ENCODE measurements at regions not wholly inside any gene's neighbourhood (a gene's known extent, or its start where the extent isn't known, plus 50 kb on each side); places are given as distances from the start of the nearest gene placed in this dataset.

DNA sequence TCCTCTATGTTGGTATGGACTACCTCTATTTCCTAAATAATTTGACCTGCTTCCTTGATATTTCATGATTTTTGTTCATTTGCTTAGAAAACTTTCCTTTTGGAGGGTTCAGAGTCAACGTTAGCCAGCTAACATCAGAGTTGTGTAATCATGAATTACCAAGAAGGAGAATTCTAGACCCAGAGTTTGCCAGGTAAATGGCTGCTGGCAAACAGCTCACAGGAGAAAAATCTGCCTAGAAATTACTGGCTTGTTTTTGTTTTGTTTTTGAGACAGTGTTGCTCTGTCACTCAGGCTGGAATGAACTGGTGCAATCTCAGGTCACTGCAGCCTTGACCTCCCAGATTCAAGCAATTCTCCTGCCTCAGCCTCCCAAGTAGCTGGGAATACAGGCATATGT is 111.4 kb upstream of the SALL1 start:
- no peak for TF ChIP-seq NFIC (IDR thresholded peaks at IDR 0.05)
- TF ChIP-seq TCF12 (IDR thresholded peaks at IDR 0.05; ENCODE audit: low read depth) = no peak
- TF ChIP-seq, protein P1, sequence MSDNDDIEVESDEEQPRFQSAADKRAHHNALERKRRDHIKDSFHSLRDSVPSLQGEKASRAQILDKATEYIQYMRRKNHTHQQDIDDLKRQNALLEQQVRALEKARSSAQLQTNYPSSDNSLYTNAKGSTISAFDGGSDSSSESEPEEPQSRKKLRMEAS (IDR thresholded peaks at IDR 0.05) = no peak
- no peak for TF ChIP-seq EGR1 (IDR thresholded peaks at IDR 0.05)

DNA sequence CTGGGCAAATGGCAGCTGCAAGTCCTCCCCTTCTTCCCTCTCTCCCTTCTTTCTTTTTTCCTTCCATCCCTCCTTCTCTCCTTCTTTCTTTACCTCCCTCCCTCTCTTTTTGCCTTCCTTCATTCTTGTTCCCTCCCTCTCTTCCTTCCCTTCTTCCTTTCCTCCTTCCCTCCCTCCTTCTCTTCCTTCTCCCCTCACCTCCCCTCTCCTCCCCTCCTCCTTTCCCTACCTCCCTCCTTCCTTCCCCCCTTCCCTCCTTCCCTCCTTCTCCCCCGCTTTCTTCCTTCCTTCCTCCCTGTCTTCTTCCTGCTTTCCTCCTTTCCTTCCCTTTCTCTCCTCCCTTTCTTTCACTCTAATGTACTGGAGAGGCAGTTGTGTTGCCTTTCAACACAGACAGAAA is 110.8 kb upstream of the SALL1 start:
- TF ChIP-seq CEBPB (IDR thresholded peaks at IDR 0.05) (no peak), CREB1 (IDR thresholded peaks at IDR 0.05; ENCODE audit: low read depth) (no peak), EGR1 (IDR thresholded peaks at IDR 0.05) (no peak), YY1 (IDR thresholded peaks at IDR 0.05; ENCODE audit: low read depth) (no peak), NFIC (IDR thresholded peaks at IDR 0.05) (no peak), TAF1 (IDR thresholded peaks at IDR 0.05; ENCODE audit: low read depth) (no peak), ZBTB7A (IDR thresholded peaks at IDR 0.05; ENCODE audit: low read depth) (no peak)
- TF ChIP-seq, protein P1 (IDR thresholded peaks at IDR 0.05) = no peak
- TF ChIP-seq, protein P2, sequence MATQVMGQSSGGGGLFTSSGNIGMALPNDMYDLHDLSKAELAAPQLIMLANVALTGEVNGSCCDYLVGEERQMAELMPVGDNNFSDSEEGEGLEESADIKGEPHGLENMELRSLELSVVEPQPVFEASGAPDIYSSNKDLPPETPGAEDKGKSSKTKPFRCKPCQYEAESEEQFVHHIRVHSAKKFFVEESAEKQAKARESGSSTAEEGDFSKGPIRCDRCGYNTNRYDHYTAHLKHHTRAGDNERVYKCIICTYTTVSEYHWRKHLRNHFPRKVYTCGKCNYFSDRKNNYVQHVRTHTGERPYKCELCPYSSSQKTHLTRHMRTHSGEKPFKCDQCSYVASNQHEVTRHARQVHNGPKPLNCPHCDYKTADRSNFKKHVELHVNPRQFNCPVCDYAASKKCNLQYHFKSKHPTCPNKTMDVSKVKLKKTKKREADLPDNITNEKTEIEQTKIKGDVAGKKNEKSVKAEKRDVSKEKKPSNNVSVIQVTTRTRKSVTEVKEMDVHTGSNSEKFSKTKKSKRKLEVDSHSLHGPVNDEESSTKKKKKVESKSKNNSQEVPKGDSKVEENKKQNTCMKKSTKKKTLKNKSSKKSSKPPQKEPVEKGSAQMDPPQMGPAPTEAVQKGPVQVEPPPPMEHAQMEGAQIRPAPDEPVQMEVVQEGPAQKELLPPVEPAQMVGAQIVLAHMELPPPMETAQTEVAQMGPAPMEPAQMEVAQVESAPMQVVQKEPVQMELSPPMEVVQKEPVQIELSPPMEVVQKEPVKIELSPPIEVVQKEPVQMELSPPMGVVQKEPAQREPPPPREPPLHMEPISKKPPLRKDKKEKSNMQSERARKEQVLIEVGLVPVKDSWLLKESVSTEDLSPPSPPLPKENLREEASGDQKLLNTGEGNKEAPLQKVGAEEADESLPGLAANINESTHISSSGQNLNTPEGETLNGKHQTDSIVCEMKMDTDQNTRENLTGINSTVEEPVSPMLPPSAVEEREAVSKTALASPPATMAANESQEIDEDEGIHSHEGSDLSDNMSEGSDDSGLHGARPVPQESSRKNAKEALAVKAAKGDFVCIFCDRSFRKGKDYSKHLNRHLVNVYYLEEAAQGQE (IDR thresholded peaks at IDR 0.05; ENCODE audit: low read depth) = no peak

DNA sequence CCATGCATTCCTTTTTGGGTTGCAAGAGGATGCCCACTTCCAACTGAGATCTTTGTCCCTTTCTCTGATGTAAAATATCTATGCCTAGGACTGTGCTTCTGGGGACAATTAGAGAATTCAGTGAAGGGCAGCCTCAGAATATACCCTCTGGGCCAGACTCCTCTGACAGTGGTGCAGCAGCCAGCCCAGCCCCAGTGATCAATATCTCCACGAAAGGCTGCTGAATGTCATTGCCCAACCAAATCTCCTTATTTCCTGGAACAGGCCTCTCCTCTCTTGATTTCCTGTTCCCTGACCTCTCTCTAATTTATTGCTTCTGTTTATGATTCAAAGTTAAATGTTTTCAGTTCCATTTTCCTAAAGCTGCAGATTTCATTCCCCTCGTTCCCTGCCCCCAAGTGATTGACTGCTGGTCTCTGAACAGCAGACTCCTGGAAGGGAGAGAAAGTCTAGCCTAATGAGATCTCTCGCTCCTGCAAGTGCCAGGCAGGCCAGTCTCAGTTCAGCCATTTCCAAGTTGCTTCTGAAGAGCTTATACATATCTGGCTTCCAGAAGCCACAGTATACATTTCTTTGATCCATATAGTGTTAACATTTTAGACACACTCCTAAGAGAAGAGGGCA is 104.4 kb upstream of the SALL1 start:
- TF ChIP-seq TCF12 (IDR thresholded peaks at IDR 0.05; ENCODE audit: low read depth) = no peak
- no peak for TF ChIP-seq TAF1 (IDR thresholded peaks at IDR 0.05; ENCODE audit: low read depth)
- TF ChIP-seq EP300 (IDR thresholded peaks at IDR 0.05; ENCODE audit: borderline replicate concordance) = no peak
- TF ChIP-seq TEAD4 (IDR thresholded peaks at IDR 0.05) = no peak
- TF ChIP-seq, protein P2 (IDR thresholded peaks at IDR 0.05; ENCODE audit: low read depth) = no peak
- no peak for TF ChIP-seq CEBPB (IDR thresholded peaks at IDR 0.05)
- TF ChIP-seq, protein P1 (IDR thresholded peaks at IDR 0.05) = no peak
- TF ChIP-seq EGR1 (IDR thresholded peaks at IDR 0.05) = no peak
- no peak for TF ChIP-seq YY1 (IDR thresholded peaks at IDR 0.05; ENCODE audit: low read depth)
- TF ChIP-seq NFIC (IDR thresholded peaks at IDR 0.05) = no peak
- TF ChIP-seq CREB1 (IDR thresholded peaks at IDR 0.05; ENCODE audit: low read depth) = no peak
- no peak for TF ChIP-seq FOXM1 (IDR thresholded peaks at IDR 0.05; ENCODE audit: borderline replicate concordance, low read depth)
- no peak for TF ChIP-seq RAD21 (IDR thresholded peaks at IDR 0.05; ENCODE audit: low read depth)
- TF ChIP-seq, protein P3, sequence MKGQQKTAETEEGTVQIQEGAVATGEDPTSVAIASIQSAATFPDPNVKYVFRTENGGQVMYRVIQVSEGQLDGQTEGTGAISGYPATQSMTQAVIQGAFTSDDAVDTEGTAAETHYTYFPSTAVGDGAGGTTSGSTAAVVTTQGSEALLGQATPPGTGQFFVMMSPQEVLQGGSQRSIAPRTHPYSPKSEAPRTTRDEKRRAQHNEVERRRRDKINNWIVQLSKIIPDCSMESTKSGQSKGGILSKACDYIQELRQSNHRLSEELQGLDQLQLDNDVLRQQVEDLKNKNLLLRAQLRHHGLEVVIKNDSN (IDR thresholded peaks at IDR 0.05) = no peak

DNA sequence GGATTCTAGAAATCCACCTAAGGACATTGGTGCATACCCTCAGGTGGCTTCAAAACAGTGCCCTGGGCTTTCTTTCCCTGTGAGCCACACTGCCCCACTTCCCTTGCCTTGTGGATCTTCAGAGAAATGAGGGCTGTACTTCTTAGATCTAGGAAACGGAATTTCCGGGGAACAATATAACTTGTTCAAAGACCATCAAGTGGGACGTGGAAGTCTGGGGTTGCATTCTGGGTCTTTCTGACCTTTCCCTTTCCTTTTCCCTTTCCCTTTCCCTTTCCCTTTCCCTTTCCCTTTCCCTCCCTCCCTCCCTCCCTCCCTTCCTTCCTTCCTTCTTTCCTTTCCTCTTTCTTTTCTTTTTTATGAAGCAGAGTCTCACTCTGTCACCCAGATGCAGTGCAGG is 97.1 kb upstream of the SALL1 start:
- no peak for TF ChIP-seq EGR1 (IDR thresholded peaks at IDR 0.05)
- TF ChIP-seq, protein P3 (IDR thresholded peaks at IDR 0.05) = no peak
- TF ChIP-seq, protein P1 (IDR thresholded peaks at IDR 0.05) = no peak
- no peak for TF ChIP-seq TCF12 (IDR thresholded peaks at IDR 0.05; ENCODE audit: low read depth)
- no peak for TF ChIP-seq NFIC (IDR thresholded peaks at IDR 0.05)
- TF ChIP-seq TAF1 (IDR thresholded peaks at IDR 0.05; ENCODE audit: low read depth) = no peak
- no peak for TF ChIP-seq ZBTB7A (IDR thresholded peaks at IDR 0.05; ENCODE audit: low read depth)

DNA sequence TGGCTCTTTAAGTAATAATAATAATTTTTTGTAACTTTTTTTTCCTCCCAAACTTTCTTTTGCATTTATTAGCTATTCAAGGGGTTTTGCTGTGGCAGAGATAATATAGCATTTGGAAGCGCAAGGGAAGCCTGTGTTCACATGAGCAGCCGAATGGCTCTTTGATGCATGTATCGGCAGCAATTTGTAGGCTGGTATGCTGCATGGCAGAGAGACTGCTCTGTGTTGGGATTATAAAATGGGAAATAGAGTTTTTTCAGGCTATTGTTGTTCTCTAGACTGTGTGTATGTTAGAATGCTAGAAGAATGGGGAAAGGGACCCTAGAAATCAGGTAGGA is 94.6 kb upstream of the SALL1 start:
- TF ChIP-seq TCF12 (IDR thresholded peaks at IDR 0.05; ENCODE audit: low read depth) = no peak
- no peak for TF ChIP-seq RAD21 (IDR thresholded peaks at IDR 0.05; ENCODE audit: low read depth)
- TF ChIP-seq, protein P2 (IDR thresholded peaks at IDR 0.05; ENCODE audit: low read depth) = no peak
- no peak for TF ChIP-seq TEAD4 (IDR thresholded peaks at IDR 0.05)
- no peak for TF ChIP-seq CEBPB (IDR thresholded peaks at IDR 0.05)
